HFFc6 (cell line): ENCODE measurements at regions not wholly inside any gene's neighbourhood (a gene's known extent, or its start where the extent isn't known, plus 50 kb on each side); places are given as distances from the start of the nearest gene placed in this dataset.

Source experiments
- DNase-seq: peaks from one replicate; pipeline ENCODE4 v3.0.0-alpha.2; 2018
- H3K27ac Mint-ChIP-seq: 2 replicates; pipeline ENCODE4 v1.8.0; 2020; ENCODE audit warnings: mild to moderate bottlenecking, mixed read lengths
- H3K27me3 Mint-ChIP-seq: 2 replicates; pipeline ENCODE4 v1.8.0; 2021; ENCODE audit warnings: mild to moderate bottlenecking, moderate library complexity, mixed read lengths; ENCODE audit not compliant: insufficient read depth
- H3K36me3 Mint-ChIP-seq: 2 replicates; pipeline ENCODE4 v1.8.0; 2021; ENCODE audit warnings: low read depth, mixed read lengths
- H3K4me1 Mint-ChIP-seq: 2 replicates; pipeline ENCODE4 v1.8.0; 2020; ENCODE audit warnings: low read depth, mixed read lengths
- H3K4me3 Mint-ChIP-seq: 2 replicates; pipeline ENCODE4 v1.8.0; 2020; ENCODE audit warnings: mild to moderate bottlenecking, moderate library complexity, mixed read lengths
- H3K9me3 Mint-ChIP-seq: 2 replicates; pipeline ENCODE4 v1.8.0; 2020; ENCODE audit warnings: mild to moderate bottlenecking, mixed read lengths
- TF ChIP-seq, protein P1 (sequence below): fragments of 200-600 bp; sonication (generic); IDR thresholded peaks from 2 replicates; pipeline ENCODE4 v1.5.0; 2021; ENCODE audit warnings: antibody characterized with exemption, mild to moderate bottlenecking

DNA sequence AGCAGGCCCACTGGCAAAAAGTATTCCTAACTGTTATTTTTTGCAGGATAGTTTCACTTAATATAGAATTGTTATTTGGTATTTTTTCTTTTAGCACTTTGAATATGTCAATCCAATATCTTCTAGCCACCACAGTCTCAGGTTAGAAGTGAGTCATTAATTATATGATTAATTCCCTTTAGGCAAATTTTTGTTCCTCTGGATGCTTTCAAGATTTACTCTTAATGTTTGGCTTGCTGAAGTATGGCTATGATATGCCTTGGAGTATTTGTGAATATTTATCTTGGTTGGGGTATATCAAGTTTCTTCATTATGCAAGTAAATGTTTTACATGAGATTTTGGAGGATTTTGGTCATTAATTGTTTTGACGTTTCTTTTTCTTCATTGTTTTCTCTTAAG is 152.1 kb upstream of the ALCAM start:
- Mint-ChIP-seq H3K27ac (no peak overlapping the region), H3K9me3 (no peaks in the 10 kb centered on the region), H3K36me3 (no peaks in the 10 kb centered on the region), H3K4me1 (peaks cover 9% of the 10 kb centered on the region; the same call in 1 of the 2 replicates), H3K27me3 (no peaks in the 10 kb centered on the region), H3K4me3 (no peak overlapping the region)
- TF ChIP-seq, protein P1, sequence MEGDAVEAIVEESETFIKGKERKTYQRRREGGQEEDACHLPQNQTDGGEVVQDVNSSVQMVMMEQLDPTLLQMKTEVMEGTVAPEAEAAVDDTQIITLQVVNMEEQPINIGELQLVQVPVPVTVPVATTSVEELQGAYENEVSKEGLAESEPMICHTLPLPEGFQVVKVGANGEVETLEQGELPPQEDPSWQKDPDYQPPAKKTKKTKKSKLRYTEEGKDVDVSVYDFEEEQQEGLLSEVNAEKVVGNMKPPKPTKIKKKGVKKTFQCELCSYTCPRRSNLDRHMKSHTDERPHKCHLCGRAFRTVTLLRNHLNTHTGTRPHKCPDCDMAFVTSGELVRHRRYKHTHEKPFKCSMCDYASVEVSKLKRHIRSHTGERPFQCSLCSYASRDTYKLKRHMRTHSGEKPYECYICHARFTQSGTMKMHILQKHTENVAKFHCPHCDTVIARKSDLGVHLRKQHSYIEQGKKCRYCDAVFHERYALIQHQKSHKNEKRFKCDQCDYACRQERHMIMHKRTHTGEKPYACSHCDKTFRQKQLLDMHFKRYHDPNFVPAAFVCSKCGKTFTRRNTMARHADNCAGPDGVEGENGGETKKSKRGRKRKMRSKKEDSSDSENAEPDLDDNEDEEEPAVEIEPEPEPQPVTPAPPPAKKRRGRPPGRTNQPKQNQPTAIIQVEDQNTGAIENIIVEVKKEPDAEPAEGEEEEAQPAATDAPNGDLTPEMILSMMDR: no peak
- DNase-seq: no peak

DNA sequence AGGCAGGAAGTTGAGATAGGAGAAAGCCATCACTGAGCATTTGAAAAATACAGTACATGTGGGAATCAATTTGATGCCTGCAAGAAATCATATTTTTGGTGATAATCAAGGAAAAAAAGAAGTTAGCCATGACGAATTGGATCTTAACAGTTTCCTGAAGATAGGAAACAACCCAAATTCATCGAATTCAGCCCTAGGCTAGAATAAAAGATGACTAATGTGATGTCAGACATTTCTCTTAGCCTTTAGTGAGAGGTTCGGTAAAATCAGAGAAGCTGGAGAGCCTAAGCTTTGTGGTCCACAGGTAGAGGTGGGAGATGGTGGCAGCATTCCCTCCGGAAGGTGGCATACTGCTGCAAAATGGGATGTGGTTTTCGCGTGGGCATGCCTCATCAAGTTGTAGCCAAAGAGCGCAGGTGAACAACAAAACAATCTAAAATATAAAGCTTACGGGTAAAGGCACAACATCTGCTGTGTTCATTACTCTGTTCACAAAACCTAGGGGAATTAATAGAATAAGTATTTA is 144.1 kb upstream of the ALCAM start:
- Mint-ChIP-seq H3K27me3 (peaks cover 1% of the 10 kb centered on the region; the same call in 1 of the 2 replicates), H3K4me1 (0 out of 2 replicates have a peak, but pooled peaks cover 6% of the 10 kb centered on the region), H3K36me3 (no peaks in the 10 kb centered on the region), H3K27ac (no peak overlapping the region), H3K4me3 (no peak overlapping the region), H3K9me3 (no peaks in the 10 kb centered on the region)
- TF ChIP-seq, protein P1: no peak
- DNase-seq: no peak

DNA sequence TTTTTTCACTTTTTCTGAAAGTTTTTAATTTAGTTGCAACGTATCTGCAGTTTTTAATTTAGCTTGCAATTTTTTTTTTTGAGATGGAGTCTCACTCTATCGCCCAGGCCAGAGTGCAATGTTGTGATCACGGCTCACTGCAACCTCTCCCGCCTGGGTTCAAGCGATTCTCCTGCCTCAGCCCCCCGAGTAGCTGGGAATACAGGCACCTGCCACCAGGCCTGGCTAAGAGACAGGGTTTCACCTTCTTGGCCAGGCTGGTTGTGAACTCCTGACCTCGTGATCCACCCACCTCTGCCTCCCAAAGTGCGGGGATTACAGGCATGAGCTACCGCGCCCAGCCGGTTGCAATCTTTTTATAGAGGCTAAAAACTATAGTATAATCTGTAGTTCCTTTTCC is 142.9 kb upstream of the ALCAM start:
- DNase-seq: no peak
- Mint-ChIP-seq H3K36me3 (peaks cover under 1% of the 10 kb centered on the region), H3K4me1 (0 out of 2 replicates have a peak, but pooled peaks cover 6% of the 10 kb centered on the region), H3K9me3 (no peaks in the 10 kb centered on the region), H3K27me3 (peaks cover 1% of the 10 kb centered on the region; the same call in 1 of the 2 replicates), H3K4me3 (no peak overlapping the region), H3K27ac (no peak overlapping the region)
- TF ChIP-seq, protein P1: no peak

DNA sequence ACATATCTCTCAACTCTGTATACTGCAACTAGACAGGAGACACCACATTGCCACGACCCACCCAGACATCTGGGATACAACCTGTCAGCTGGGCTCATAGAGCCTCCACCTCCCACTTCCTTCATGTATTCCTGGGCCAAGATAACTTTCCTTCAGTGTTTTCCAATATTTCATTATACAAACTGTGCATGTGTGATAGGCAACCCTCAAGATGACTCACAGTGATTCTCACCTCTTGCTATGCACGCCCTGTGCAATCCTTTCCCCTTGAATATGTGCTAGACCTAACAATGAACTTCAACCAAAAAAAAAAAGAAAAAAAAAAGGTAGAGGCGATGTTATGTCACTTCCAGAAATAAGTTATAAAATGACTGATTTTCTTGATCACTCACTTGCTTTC is 138.0 kb upstream of the ALCAM start:
- Mint-ChIP-seq H3K27me3 (peaks cover 1% of the 10 kb centered on the region; the same call in 1 of the 2 replicates), H3K36me3 (peaks cover 4% of the 10 kb centered on the region), H3K4me3 (no peak overlapping the region), H3K9me3 (no peaks in the 10 kb centered on the region), H3K4me1 (peaks cover 13% of the 10 kb centered on the region), H3K27ac (no peak overlapping the region)
- TF ChIP-seq, protein P1: no peak
- DNase-seq: no peak

DNA sequence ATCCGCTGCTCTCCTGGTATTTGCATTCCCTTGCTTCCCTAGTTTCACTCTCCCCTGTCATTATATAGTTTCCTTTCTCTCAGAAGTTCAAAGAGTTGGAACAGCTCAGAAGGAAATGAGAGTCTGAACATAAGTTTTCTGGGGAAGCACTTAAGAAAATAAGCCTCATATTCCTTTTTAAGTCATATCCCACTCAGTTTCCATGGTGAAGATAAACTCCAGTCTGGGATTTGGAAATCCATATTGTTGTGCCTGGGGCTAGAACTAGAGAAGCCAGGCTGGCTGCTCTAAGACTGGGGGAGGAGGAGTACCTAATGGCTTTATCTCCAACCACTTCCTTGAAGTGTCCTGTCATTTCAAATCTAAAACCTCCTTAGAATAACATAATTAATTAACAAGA is 134.2 kb upstream of the ALCAM start:
- H3K4me3 Mint-ChIP-seq: no peak overlapping the region
- H3K9me3 Mint-ChIP-seq: no peaks in the 10 kb centered on the region
- DNase-seq: peak; percentile 2
- no peak overlapping the region for H3K27ac Mint-ChIP-seq
- H3K4me1 Mint-ChIP-seq: peaks cover 13% of the 10 kb centered on the region
- peaks cover 4% of the 10 kb centered on the region for H3K36me3 Mint-ChIP-seq
- H3K27me3 Mint-ChIP-seq: no peaks in the 10 kb centered on the region
- TF ChIP-seq, protein P1: no peak
